RPMI8226 (cell line): ENCODE measurements at regions not wholly inside any gene's neighbourhood (a gene's known extent, or its start where the extent isn't known, plus 50 kb on each side); places are given as distances from the start of the nearest gene placed in this dataset.
A peak's percentile ranks its signal among the peaks of the same experiment; 100 is the strongest.

Experiments used
- DNase-seq: peaks from one replicate; pipeline ENCODE4 v3.0.0-alpha.2; 2015

DNA sequence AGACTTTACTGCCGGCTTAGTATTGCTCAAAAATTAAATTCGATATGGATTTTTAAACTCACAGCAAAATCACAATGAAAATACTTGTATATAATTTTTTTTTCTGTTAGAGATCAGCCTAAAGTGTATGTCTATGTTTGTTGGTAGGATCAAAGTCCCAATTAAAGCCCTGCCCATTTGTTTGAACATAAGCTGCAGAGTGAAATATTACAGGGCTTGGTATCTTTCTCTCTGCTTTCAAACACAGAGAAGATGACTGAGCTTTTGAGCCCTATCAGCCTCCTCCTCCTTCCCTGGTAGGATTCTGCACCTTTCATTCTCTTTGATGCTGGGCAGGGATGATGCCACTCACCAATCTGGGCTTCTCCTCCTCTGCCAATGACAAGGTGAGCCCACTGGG lies 345.4 kb downstream of the PPP1R2C start:
- no peak for DNase-seq

- DNase-seq = no peak
Measured at GRCh38 chrX:42422961-42423360, 355.0 kb downstream of the PPP1R2C start.

DNA sequence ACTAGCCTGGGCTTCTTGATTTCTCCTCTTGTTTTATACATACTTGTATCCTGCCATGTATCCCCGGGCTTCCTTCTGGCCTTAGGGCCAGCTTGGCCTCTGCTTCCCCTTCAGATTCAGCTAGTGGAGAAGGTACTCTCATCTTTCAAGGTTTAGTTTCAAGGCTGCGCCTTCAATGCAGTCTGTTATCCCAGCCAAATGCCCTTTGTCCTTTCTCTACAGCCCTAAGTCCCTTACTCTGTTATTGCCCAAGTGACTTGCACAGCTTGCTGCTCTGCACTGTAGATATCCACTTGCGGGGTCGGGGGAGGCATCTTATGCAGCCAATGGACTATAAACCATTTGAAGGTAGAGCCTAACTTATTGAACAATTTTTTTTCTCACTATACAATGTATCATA lies 357.5 kb downstream of the PPP1R2C start:
- DNase-seq = no peak

GRCh38 chrX:42415636-42416035 lies 362.3 kb downstream of the PPP1R2C start:
- no peak for DNase-seq

DNA sequence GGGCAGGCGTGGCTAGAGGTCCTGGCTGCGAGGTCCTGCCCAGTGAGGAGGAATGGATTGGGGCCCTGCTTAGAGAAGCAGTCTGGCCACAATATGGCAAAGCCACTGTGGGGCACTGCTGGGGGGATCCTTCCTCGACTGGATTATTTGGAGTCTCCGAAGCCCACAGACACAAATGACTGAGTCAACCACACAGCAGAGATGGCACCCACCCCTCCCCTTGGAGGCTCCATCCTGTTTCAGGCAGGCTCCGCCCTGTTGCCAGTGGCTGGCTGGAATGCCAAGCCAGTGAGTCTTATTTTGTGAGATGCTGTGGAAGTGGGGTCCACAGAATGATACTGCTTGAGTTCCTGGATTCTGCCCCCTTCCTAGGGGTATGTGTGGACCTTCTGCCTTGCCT lies 363.9 kb downstream of the PPP1R2C start:
- DNase-seq = no peak

- DNase-seq = no peak
Measured at GRCh38 chrX:42399632-42400024, 378.3 kb downstream of the PPP1R2C start.

DNA sequence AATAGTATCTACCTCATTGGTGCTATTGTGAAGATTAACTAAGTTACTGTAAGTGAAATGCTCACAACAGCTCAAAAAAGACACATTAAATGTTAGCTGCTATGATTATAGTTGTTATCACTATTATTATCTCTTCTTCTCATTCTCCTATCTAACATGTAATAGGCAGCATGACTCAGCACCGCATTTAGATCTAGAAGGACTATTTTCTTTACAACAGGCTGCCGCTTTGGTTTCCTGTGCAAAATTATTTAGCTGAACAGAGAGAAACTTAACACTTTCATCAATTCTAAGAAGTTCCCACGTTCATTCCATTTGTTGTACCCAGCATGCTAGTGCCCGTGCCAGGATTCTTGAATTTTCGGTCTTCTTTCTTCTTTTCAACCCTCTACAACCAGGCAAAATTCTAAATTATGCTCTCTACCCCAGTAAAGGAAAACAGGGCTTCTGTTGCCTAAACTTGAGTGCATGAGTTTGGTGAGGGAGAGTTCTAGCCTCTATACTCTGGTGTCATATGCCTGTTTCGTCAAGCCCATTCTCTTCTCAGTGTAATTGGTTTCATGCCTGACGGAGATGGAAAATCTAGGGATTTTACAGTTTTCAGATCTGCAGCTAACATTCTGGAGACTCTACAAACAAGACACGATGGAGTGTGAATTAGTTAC lies 378.9 kb downstream of the PPP1R2C start:
- no peak for DNase-seq

DNA sequence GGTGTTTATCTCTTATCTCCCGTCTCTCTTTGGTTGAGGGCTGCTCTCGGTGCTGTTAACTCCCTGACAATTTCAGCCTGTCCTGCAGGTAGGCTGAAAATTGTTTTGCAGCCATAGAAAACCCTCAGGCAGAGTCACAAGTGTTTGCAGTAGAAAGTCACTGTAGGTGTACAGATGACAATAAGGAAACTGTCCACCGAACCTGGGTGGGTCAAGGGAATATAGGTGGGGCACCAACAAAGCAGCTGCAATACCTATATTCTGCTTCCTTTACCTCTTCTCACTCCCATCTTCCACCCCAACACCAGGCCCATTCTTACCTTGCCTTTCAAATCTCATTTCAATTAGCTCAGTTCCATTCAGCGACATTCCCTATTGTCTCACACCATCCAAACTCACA lies 381.8 kb downstream of the PPP1R2C start:
- no peak for DNase-seq

GRCh38 chrX:42392846-42393245 lies 385.1 kb downstream of the PPP1R2C start:
- no peak for DNase-seq

DNA sequence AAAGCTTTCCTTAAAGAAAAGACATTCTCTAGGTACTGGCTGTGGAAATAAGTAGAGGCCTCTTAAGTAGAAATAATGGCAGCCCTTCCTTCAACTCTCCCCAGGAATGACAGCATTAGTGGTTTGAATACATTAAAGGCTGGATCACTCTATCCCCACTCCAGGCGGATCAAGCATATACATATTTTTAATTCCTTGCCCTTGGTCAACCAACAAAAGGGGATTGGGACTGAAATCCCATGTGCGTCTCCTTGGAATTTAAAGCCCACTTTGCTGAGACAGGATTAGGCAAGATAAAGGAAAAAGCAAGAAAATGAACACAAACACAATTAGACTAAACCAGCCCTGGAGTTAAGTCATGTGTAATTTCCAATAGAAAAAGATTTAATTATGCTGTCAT lies 391.3 kb downstream of the PPP1R2C start:
- no peak for DNase-seq

GRCh38 chrX:42385730-42386129 lies 392.2 kb downstream of the PPP1R2C start:
- no peak for DNase-seq

- DNase-seq = no peak
Measured at GRCh38 chrX:42384956-42385355, 393.0 kb downstream of the PPP1R2C start.

GRCh38 chrX:42378857-42379256 lies 399.1 kb downstream of the PPP1R2C start:
- DNase-seq = no peak

DNA sequence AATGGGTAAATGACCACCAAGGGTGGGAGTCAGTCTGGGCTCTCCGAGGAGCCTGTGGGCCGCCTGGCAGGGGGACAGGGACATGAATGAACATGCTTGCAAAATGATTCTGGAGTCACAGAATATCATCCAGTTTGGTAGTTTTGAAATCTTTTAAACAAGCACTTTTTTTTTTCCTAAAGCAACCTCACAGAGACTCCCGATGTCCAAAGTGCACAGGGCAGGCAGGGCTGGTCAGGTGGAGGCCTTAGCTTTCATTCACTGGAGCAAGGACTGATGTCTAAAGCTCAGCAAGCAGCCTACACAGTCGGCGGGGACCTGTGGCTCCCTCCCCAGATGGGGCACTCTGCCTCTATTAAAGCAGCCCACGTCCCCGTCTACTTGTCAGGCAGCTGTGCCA lies 402.9 kb downstream of the PPP1R2C start:
- DNase-seq = no peak

- DNase-seq = no peak
Measured at GRCh38 chrX:42366181-42366580, 411.8 kb downstream of the PPP1R2C start.

- no peak for DNase-seq
Measured at GRCh38 chrX:42362219-42362618, 415.7 kb downstream of the PPP1R2C start.

DNA sequence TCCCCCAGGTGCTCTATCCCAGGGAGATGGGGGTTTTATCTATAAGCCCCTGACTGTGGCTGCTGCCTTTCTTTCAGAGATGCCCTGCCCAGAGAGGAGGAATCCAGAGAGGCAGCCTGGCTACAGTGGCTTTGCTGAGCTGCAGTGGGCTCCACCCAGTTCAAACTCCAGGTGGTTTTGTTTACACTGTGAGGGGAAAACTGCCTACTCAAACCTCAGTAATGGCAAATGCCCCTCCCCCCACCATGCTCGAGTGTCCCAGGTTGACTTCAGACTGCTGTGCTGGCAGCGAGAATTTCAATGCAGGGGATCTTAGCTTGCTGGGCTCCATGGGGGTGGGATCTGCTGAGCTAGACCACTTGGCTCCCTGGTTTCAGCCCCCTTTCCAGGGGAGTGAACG lies 419.6 kb upstream of the CASK start:
- peak; percentile 31 for DNase-seq
